ENCODE measurements at regions not wholly inside any gene's neighbourhood (a gene's known extent, or its start where the extent isn't known, plus 50 kb on each side); places are given as distances from the start of the nearest gene placed in this dataset.

DNA sequence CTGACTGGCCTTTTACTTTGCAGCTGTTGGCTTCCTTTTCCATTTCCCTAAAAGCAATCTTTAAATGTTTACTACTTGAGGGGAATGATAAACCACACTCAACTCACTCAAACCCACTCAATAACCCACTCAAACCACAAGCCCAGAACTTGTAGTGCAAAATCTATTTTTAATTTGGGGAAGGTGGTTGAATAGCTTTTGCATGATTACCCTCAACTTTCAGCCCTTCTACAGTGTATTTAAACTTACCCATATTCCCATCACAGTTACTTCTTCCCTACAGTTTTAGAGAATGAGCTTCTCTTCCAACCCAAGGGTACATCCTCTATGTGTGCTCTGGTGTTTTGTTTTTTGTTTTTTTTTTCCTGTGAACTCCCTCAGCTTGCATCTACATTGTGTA, 636.1 kb downstream of the TDRD15 start:
- DNase-seq (ENCODE audit: low read depth) = no peak
- TF ChIP-seq, protein P1, sequence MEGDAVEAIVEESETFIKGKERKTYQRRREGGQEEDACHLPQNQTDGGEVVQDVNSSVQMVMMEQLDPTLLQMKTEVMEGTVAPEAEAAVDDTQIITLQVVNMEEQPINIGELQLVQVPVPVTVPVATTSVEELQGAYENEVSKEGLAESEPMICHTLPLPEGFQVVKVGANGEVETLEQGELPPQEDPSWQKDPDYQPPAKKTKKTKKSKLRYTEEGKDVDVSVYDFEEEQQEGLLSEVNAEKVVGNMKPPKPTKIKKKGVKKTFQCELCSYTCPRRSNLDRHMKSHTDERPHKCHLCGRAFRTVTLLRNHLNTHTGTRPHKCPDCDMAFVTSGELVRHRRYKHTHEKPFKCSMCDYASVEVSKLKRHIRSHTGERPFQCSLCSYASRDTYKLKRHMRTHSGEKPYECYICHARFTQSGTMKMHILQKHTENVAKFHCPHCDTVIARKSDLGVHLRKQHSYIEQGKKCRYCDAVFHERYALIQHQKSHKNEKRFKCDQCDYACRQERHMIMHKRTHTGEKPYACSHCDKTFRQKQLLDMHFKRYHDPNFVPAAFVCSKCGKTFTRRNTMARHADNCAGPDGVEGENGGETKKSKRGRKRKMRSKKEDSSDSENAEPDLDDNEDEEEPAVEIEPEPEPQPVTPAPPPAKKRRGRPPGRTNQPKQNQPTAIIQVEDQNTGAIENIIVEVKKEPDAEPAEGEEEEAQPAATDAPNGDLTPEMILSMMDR (conservative IDR thresholded peaks at IDR 0.05; ENCODE audit: low read depth, low read length) = no peak
- no peak overlapping the region for H3K4me3 ChIP-seq (ENCODE audit: low read length)

DNA sequence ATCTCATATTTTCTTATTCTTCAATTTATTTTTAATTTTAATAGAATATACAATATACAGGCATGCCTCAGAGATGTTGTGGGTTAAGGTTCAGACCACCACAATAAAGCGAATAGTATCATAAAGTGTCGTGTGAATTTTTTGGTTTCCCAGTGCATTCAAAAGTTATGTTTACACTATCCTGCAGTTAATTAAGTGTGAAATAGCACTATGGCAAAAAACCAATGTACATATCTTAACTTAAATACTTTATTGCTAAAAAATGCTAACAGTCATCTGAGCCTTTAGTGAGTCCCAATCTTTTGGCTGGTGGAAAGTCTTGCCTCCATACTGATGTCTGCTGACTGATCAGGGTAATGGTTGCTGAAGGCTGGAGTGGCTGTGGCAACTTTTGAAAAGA, 637.6 kb downstream of the TDRD15 start:
- no peak for DNase-seq (ENCODE audit: low read depth)
- TF ChIP-seq, protein P1 (conservative IDR thresholded peaks at IDR 0.05; ENCODE audit: low read depth, low read length) = no peak

DNA sequence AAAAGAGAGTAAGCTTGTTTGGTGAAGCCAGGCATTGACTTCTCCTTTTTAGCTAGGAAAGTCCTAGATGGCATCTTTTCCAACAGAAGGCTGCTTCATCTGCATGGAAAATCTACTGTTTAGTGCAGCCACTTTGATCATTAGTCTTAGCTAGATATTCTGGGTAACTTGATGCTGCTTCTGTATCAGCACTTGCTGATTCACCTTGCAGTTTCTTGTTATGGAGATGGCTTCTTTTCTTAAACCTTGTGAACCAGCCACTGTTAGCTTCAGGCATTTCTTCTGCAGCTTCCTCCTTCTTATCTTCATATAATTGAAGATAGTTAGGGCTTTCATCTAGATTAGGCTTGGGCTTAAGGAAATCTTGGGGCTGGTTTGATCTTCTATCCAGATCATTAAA, 639.7 kb downstream of the TDRD15 start:
- no peak for DNase-seq (ENCODE audit: low read depth)
- TF ChIP-seq, protein P1 (conservative IDR thresholded peaks at IDR 0.05; ENCODE audit: low read depth, low read length) = no peak
- no peak overlapping the region for H3K4me3 ChIP-seq (ENCODE audit: low read length)

More for the DNA sequence above, 637.6 kb downstream of the TDRD15 start:
- H3K4me3 ChIP-seq (ENCODE audit: low read length) = no peak overlapping the region

DNA sequence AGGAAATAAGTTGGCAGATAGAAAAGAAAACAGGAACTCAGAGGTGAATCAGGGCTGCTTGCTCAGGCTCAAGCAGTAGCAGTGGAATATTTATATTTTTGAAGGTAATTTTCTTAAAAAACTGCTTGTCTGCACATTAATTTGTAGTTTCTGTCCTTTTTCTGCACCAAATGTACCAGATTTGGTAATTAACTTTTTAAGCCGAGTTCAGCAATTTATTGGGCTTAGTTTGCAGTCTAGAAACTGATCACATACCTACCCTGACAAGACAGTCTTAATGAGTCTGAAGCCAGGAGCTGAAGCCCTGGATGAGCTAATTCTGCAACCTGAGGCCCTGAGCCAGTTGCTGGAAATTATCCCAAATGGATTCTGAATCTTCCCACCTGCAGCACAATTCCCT, 647.0 kb downstream of the TDRD15 start:
- H3K4me3 ChIP-seq (ENCODE audit: low read length) = no peak overlapping the region
- no peak for DNase-seq (ENCODE audit: low read depth)
- TF ChIP-seq, protein P1 (conservative IDR thresholded peaks at IDR 0.05; ENCODE audit: low read depth, low read length) = no peak

DNA sequence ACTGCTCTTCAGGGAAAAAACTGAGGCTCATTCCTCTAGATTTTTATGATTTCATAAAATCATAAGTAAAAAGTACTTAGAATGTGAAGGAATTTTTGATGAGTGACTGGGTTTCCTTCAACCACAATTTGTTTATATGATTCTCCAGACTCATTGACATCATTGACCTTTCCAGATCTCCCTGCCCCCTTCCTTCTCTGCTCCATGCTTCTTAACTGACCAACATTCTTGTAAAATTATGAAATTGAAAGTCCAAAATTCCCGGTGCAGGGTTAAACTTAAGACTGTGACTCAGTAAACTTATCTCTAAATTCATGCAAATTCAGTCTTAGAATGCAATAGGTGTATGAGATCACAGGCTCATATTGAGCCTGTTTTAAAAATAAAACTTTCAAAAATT, 648.9 kb downstream of the TDRD15 start:
- TF ChIP-seq, protein P1 (conservative IDR thresholded peaks at IDR 0.05; ENCODE audit: low read depth, low read length) = no peak
- DNase-seq (ENCODE audit: low read depth) = peak; percentile 72
- no peak overlapping the region for H3K4me3 ChIP-seq (ENCODE audit: low read length)

DNA sequence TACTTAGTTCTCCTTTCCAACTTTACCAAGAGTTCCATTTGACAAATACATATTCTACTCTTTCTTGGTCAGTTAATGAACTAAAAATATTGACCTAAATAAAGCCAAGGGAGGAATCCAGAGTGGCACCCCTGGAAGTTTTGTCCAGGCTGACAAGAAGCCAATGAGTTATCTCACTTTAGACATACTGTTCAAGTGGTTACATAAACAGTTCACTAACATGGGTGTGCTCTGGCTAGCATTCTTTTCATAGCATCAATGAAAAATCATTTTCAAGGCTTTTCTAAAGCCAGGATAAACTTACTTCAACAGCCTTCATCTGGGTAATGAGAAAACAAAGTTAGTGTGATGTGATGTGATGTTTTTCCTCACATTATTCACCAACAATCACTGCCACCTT, 649.4 kb downstream of the TDRD15 start:
- TF ChIP-seq, protein P1 (conservative IDR thresholded peaks at IDR 0.05; ENCODE audit: low read depth, low read length) = no peak
- DNase-seq (ENCODE audit: low read depth) = no peak
- H3K4me3 ChIP-seq (ENCODE audit: low read length) = no peak overlapping the region

DNA sequence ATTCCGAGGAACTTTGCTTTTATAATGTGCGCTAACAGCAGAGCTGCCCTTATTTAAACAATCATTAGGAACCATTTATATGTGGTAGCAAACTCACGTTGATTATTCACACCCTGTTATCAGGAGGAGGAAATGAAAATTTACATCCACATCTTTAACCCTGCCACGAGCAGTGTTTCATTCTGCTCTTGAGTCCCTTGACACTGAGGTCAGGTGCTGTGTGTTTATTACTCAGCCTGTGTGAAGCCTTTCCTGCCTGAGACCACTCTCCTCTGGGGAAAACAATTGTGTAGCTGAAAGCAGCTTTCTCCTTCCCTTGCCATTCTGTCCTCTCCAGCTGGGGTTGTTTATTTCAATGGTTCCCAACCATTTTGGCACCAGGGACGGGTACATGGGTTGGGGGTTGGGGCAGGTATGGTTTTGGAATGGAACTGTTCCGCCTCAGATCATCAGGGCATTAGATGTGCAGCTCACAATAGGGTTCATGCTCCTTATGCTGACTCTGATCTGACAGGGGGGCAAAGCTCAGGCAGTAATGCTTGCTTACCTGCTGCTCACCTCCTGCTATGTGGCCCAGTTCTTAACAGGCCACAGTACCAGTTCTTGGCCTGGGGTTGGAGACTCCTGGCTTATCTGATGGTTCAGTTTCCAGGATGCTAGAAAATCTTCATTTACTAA, 651.1 kb downstream of the TDRD15 start:
- H3K4me3 ChIP-seq (ENCODE audit: low read length) = no peak overlapping the region
- TF ChIP-seq, protein P1 (conservative IDR thresholded peaks at IDR 0.05; ENCODE audit: low read depth, low read length) = no peak
- DNase-seq (ENCODE audit: low read depth) = no peak

Measured in retinal pigment epithelial cell (primary cell).